GM12878 (cell line): ENCODE measurements at regions not wholly inside any gene's neighbourhood (a gene's known extent, or its start where the extent isn't known, plus 50 kb on each side); places are given as distances from the start of the nearest gene placed in this dataset.

Experiments
- ATAC-seq: fragments of 200-7000 bp; cut with Tn5 transposase; 3 replicates; pipeline ENCODE4 v1.9.1; 2020; ENCODE audit warnings: mild to moderate bottlenecking, moderate library complexity
- BruUV-seq: library from RNA; stranded (reverse); fragments of 400-500 nt; replicated peaks from 2 replicates; lab custom pipeline; 2021; lab: Mats Ljungman, UMichigan
- CTCF ChIA-PET: fragments of 300-600 bp; sonication (Branson Sonifier 250); formaldehyde crosslinking; extraction: SDS; loops from one replicate; lab custom pipeline; 2021; ENCODE audit warnings: inconsistent platforms; lab: Yijun Ruan, JAX
- POLR2A ChIA-PET: fragments of 350-600 bp; formaldehyde crosslinking; extraction: SDS; loops from one replicate; lab custom pipeline; 2021; ENCODE audit warnings: inconsistent platforms; lab: Charles Lee
- RAD21 ChIA-PET: fragments of 300-600 bp; sonication (Branson Sonifier 250); formaldehyde crosslinking; loops from one replicate; lab custom pipeline; 2023; ENCODE audit warnings: antibody characterized with exemption; ENCODE audit not compliant: unreplicated experiment; lab: Charles Lee
- SMC1A ChIA-PET: fragments of 300-600 bp; sonication (Branson Sonifier 250); formaldehyde crosslinking; loops from one replicate; lab custom pipeline; 2023; ENCODE audit not compliant: unreplicated experiment, uncharacterized antibody; lab: Charles Lee
- DNase-seq: peaks from one replicate; pipeline ENCODE4 v3.0.0-alpha.2; 2011; ENCODE audit warnings: low read depth, low spot score
- FAIRE-seq: peaks from 3 replicates; lab custom pipeline; 2011; peaks lifted over from hg19 to GRCh38; lab: Jason Lieb, UNC
- H2AFZ ChIP-seq: 2 replicates; pipeline ENCODE4 v1.6.0; 2011; ENCODE audit warnings: low read depth, low read length, control low read depth; ENCODE audit not compliant: control insufficient read depth
- H3K27ac ChIP-seq: 2 replicates; pipeline ENCODE4 v1.5.1; 2011; ENCODE audit warnings: control low read depth; ENCODE audit not compliant: control insufficient read depth, insufficient read depth
- H3K27me3 ChIP-seq, 2 experiments: replicated peaks in 1 of 2; 2 replicates each; pipeline versions ENCODE4 v1.6.0 to v1.6.1; 2011; ENCODE audit warnings: low read length in 1 of 2; ENCODE audit not compliant: control insufficient read depth in 2 of 2, insufficient read depth in 2 of 2
- H3K36me3 ChIP-seq, 2 experiments: 2 replicates each; pipeline ENCODE4 v1.5.1; 2011; ENCODE audit warnings: low read length in 1 of 2; ENCODE audit not compliant: control insufficient read depth in 2 of 2, insufficient read depth in 2 of 2
- H3K4me1 ChIP-seq: 2 replicates; pipeline ENCODE4 v1.6.1; 2011; ENCODE audit warnings: mild to moderate bottlenecking, low read length, moderate library complexity, mixed read lengths; ENCODE audit not compliant: control insufficient read depth, insufficient read depth
- H3K4me2 ChIP-seq: 2 replicates; pipeline ENCODE4 v1.6.0; 2011; ENCODE audit warnings: control low read depth; ENCODE audit not compliant: control insufficient read depth, insufficient read depth
- H3K4me3 ChIP-seq: fragments of 200-600 bp; sonication (generic); 2 replicates; pipeline ENCODE4 v1.5.1; 2016
- H3K79me2 ChIP-seq: 2 replicates; pipeline ENCODE4 v1.6.0; 2011; ENCODE audit warnings: low read length; ENCODE audit not compliant: control insufficient read depth, insufficient read depth
- H3K9ac ChIP-seq: 2 replicates; pipeline ENCODE4 v1.8.0; 2011; ENCODE audit warnings: low read length, control low read depth, mixed read lengths; ENCODE audit not compliant: control insufficient read depth, insufficient read depth
- H3K9me3 ChIP-seq: replicated peaks from 3 replicates; pipeline ENCODE4 v1.5.1; 2011; ENCODE audit warnings: mild to moderate bottlenecking, low read length; ENCODE audit not compliant: control insufficient read depth, insufficient read depth
- H4K20me1 ChIP-seq: 2 replicates; pipeline ENCODE4 v1.6.0; 2011; ENCODE audit not compliant: control insufficient read depth, insufficient read depth
- E2F8 ChIP-seq: fragments of 450-650 bp; IDR thresholded peaks from 2 replicates; pipeline ENCODE4 v1.6.1; 2018; ENCODE audit warnings: mild to moderate bottlenecking, low read depth, moderate library complexity; ENCODE audit not compliant: partially characterized antibody
- HCFC1 ChIP-seq: fragments of 150-350 bp; IDR thresholded peaks from 2 replicates; pipeline ENCODE4 v1.6.1; 2014; ENCODE audit warnings: low read length
- MLLT1 ChIP-seq: fragments of 450-650 bp; IDR thresholded peaks from 2 replicates; pipeline ENCODE4 v1.6.1; 2016; ENCODE audit warnings: mild to moderate bottlenecking
- NKRF ChIP-seq: fragments of 450-650 bp; conservative IDR thresholded peaks from 2 replicates; pipeline ENCODE4 v1.6.1; 2017; ENCODE audit warnings: mild to moderate bottlenecking, moderate library complexity
- RAD51 ChIP-seq: fragments of 450-650 bp; IDR thresholded peaks from 2 replicates; pipeline ENCODE4 v1.6.1; 2016; ENCODE audit warnings: moderate library complexity, mild to moderate bottlenecking, inconsistent platforms
- RUNX3 ChIP-seq: IDR thresholded peaks from 2 replicates; pipeline ENCODE4 v1.6.1; 2012; ENCODE audit warnings: low read length, inconsistent platforms
- ZNF24 ChIP-seq: fragments of 450-650 bp; IDR thresholded peaks from 2 replicates; pipeline ENCODE4 v1.6.1; 2017; ENCODE audit warnings: antibody characterized with exemption, mild to moderate bottlenecking
- WGBS: methylation state at CpG from one replicate; pipeline ENCODE4 v1.1.6; 2016; ENCODE audit warnings: low lambda C conversion rate; ENCODE audit not compliant: insufficient replicate concordance, insufficient coverage; ENCODE audit errors: missing lambda C conversion rate; 5-methylcytosine and 5-hydroxymethylcytosine counted together
- in situ Hi-C: fragments of 300-500 bp; cut with MboI; formaldehyde crosslinking; loops from 9 replicates; pipeline ENCODE4 v1.14.3; 2018; ENCODE audit warnings: mixed read lengths
- intact Hi-C: fragments of 100-400 bp; cut with micrococcal nuclease; formaldehyde crosslinking; loops from one replicate; pipeline ENCODE4 v1.14.2; 2022; ENCODE audit not compliant: unreplicated experiment
- TF ChIP-seq, protein P1 (sequence below): IDR thresholded peaks from 2 replicates; pipeline ENCODE4 v1.6.1; 2011; ENCODE audit warnings: low read depth, mild to moderate bottlenecking, low read length, moderate library complexity, borderline replicate concordance; ENCODE audit errors: extremely low read depth
- TF ChIP-seq, protein P2 (sequence below): fragments of 450-650 bp; formaldehyde crosslinking; IDR thresholded peaks from 2 replicates; pipeline ENCODE4 v1.5.0; 2022; ENCODE audit warnings: mild to moderate bottlenecking, missing genetic modification characterization

- no peak for TF ChIP-seq E2F8
- TF ChIP-seq, protein P1, sequence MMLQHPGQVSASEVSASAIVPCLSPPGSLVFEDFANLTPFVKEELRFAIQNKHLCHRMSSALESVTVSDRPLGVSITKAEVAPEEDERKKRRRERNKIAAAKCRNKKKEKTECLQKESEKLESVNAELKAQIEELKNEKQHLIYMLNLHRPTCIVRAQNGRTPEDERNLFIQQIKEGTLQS: no peak
- TF ChIP-seq, protein P2, sequence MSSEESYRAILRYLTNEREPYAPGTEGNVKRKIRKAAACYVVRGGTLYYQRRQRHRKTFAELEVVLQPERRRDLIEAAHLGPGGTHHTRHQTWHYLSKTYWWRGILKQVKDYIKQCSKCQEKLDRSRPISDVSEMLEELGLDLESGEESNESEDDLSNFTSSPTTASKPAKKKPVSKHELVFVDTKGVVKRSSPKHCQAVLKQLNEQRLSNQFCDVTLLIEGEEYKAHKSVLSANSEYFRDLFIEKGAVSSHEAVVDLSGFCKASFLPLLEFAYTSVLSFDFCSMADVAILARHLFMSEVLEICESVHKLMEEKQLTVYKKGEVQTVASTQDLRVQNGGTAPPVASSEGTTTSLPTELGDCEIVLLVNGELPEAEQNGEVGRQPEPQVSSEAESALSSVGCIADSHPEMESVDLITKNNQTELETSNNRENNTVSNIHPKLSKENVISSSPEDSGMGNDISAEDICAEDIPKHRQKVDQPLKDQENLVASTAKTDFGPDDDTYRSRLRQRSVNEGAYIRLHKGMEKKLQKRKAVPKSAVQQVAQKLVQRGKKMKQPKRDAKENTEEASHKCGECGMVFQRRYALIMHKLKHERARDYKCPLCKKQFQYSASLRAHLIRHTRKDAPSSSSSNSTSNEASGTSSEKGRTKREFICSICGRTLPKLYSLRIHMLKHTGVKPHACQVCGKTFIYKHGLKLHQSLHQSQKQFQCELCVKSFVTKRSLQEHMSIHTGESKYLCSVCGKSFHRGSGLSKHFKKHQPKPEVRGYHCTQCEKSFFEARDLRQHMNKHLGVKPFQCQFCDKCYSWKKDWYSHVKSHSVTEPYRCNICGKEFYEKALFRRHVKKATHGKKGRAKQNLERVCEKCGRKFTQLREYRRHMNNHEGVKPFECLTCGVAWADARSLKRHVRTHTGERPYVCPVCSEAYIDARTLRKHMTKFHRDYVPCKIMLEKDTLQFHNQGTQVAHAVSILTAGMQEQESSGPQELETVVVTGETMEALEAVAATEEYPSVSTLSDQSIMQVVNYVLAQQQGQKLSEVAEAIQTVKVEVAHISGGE (CRISPR knock-in tag): no peak
Observed at GRCh38 chr12:114614040-114614439, 69.9 kb downstream of the TBX3 start (continued).

- Histone ChIP-seq H3K4me2 (no peak overlapping the region), H3K9me3 (no peaks in the 10 kb centered on the region; the same call in 2 of the 3 replicates), H3K27ac (no peak overlapping the region)
- ChIA-PET POLR2A (no interaction called here), RAD21 (no interaction called here)
- BruUV-seq: no TSS peak
- FAIRE-seq (no peak), ATAC-seq (no peak)
- no peak for TF ChIP-seq HCFC1
- no peak for TF ChIP-seq RAD51
- no peak for TF ChIP-seq RUNX3
- TF ChIP-seq ZNF24: no peak
- TF ChIP-seq NKRF: no peak
- TF ChIP-seq MLLT1: no peak
- TF ChIP-seq, all 136 proteins: peak for 0
- H3K4me1 ChIP-seq: no peaks in the 10 kb centered on the region
- 39% methylated on average over 6 of the region's 6 CpGs for WGBS
- no peaks in the 10 kb centered on the region for H3K36me3 ChIP-seq
- CTCF ChIA-PET: interaction anchor here (1.2 kb wide), 1 partner anchor 12 kb away, joined by 4 read pairs; no protein-coding TSS in a partner anchor
- intact Hi-C loops: no loop called here
- H3K27me3 ChIP-seq: no peaks in the 10 kb centered on the region
- H3K79me2 ChIP-seq: no peaks in the 10 kb centered on the region
- no peaks in the 10 kb centered on the region for H4K20me1 ChIP-seq
- no peak overlapping the region for H3K4me3 ChIP-seq
- H2AFZ ChIP-seq: no peak overlapping the region
- in situ Hi-C loops: no loop called here
- no peak overlapping the region for H3K9ac ChIP-seq
- SMC1A ChIA-PET: no interaction called here
- DNase-seq: no peak
Observed at GRCh38 chr12:114612062-114612461, 71.9 kb downstream of the TBX3 start.
